Esophagus squamous epithelium (tissue), 4 donors: ENCODE measurements at regions not wholly inside any gene's neighbourhood (a gene's known extent, or its start where the extent isn't known, plus 50 kb on each side); places are given as distances from the start of the nearest gene placed in this dataset.

Source experiments
- CTCF ChIP-seq, 6 experiments: fragments of 450-650 bp in 4 of 6; fragments of 200-600 bp in 2 of 6; sonication (generic) in 2 of 6; IDR thresholded peaks; one replicate each; pipeline ENCODE4 v1.5.1; 2016 to 2019; ENCODE audit warnings: antibody characterized with exemption in 6 of 6, mild to moderate bottlenecking in 4 of 6, moderate library complexity in 4 of 6
- POLR2A ChIP-seq, 4 donors: fragments of 450-650 bp; IDR thresholded peaks; one replicate each; pipeline ENCODE4 v1.6.1; 2017; ENCODE audit warnings: antibody characterized with exemption in 4 of 4, mild to moderate bottlenecking in 4 of 4, moderate library complexity in 3 of 4

GRCh38 chr3:88960019-88960418 lies 147.4 kb upstream of the EPHA3 start:
- TF ChIP-seq POLR2A (IDR thresholded peaks at IDR 0.05), result no peak
- TF ChIP-seq CTCF (IDR thresholded peaks at IDR 0.05), result no peak
